ENCODE measurements at regions not wholly inside any gene's neighbourhood (a gene's known extent, or its start where the extent isn't known, plus 50 kb on each side); places are given as distances from the start of the nearest gene placed in this dataset.

DNA sequence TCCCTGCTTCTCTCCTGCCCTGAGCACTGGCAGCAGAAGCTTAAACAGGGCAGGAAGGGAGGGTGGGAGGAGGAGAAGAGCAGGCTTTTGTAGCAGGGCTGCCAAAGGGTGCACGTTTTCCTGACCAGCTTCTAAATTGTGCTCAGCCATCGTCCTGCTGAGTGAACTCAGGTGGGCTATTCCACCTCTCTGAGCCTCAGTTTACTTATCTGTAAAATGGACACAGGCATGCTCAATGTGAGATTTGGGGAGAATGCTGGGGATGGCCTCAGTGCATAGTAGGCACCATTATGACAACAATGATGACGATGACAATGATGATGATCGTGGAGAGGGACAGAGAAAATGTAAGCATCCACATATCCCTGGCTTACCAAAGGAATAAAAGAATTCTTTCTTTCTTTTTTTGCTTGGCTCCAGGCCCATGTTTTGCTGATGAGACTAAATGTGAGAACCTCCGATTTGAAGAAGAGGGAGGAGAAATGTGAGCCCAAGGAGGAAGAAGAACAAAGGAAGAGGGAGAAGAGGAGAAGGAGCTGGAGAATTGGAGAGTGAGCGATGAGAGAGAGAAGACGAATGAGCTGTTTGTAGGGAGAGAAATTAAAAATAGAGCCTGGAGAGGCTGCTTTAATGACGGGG, 105.5 kb upstream of the MYL2 start:
- no peak for DNase-seq (ENCODE audit: low read depth)

DNA sequence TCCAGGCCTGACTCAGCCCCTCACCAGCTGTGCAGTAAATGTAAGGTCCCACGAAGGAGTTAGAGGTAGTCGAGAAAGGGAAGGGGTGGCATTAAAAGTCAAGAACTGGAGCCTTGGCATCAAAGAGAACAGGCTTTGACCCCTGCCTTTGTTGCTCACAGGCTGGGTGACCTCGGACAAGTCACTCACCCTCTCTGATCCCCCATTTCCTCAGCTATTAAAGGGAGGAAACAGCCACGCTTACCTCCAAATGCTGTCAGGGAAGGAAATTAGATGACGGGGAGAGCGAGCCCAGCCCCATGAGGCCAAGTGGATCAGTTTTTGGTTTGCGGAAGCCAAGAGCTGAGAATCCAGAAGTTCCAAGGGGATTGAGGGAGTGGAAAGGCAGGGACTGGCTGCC, 104.9 kb upstream of the MYL2 start:
- no peak for DNase-seq (ENCODE audit: low read depth)

DNA sequence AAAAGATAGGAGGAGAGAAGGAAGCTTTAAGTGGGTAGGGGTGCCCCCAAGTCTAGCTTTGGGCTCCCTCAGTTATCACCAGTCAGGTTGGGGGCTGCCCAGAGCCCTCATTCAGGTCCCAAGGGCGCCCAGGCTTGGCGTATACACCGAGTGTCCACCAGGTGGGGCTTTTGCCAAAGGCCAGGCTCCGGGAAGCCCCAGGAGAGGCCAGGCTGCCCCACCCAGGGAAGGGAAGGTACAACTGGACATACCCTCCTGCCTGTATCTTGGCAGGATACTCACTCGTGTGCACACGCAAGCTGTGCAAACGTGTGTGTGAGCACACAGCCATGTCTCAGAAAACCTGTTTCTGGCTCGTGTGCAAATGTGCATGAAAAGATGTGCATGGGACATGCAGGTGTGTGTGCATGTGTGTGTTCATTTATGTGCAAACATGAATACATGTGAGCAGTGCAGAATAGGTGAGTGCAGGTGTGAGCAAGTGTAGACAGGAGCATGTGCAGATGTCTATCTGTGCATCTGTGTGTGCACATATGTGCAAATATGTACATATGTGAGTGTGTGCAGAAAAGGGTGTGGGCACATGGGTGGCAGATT, 103.9 kb upstream of the MYL2 start:
- peak; percentile 7 for DNase-seq (ENCODE audit: low read depth)

DNA sequence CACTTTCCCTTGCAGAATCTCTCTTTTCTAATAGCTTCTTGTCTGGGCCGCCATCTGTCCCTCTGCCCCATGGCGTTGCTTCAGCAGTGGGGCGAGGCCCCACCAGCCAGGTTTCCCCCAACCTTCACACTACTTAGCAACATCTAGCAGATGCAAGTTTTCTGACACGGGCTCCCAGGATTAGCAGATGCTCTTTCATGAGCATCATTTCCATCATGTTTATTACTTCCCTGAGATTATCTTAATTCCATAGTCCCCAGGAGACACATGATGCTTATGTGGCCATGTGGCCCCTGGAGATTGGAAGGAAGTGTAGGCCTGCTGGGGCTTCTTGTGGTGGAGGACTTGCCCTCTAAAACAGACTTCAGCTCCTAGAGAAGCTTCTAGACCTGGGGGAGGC, 102.0 kb upstream of the MYL2 start:
- DNase-seq (ENCODE audit: low read depth) = no peak

DNA sequence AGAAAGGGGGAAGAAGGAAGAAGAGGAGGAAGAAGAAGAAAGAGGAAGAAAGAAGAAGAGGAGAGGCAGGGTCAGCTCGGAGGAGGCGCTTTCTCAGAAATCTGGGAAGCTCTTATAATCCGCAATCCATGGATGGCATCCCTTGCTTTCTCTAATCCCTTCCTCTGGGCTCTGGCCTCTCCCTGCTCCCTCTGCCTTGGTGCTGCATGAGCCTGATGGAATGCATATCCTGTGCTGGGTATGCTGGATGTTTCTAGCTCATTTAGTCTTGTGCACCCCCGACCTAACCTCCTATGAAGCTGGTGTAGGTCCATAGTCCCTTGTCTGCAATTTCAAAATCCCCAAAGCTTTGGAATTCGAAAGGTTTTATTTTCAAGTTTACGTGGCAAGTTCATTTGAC, 94.2 kb upstream of the MYL2 start:
- no peak for DNase-seq (ENCODE audit: low read depth)

DNA sequence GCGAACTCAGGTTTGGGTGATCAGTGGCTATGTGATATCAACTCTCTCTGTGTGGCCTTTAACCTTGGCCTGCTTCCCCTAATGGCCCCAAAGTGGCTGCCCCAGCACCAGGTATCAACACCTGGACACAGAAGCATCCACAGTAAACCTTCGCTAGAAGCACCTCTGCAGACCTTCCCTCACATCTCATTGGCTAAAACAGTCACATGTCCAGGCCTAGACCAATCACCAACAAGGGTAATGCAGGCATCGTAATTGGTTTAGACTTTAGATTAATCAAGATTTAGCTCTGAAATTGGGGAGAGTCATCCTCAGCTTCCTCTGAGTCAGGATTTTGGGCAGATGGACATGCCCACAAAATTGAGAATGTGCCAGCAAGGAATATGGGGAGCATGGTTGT, 92.5 kb upstream of the MYL2 start:
- no peak for DNase-seq (ENCODE audit: low read depth)

DNA sequence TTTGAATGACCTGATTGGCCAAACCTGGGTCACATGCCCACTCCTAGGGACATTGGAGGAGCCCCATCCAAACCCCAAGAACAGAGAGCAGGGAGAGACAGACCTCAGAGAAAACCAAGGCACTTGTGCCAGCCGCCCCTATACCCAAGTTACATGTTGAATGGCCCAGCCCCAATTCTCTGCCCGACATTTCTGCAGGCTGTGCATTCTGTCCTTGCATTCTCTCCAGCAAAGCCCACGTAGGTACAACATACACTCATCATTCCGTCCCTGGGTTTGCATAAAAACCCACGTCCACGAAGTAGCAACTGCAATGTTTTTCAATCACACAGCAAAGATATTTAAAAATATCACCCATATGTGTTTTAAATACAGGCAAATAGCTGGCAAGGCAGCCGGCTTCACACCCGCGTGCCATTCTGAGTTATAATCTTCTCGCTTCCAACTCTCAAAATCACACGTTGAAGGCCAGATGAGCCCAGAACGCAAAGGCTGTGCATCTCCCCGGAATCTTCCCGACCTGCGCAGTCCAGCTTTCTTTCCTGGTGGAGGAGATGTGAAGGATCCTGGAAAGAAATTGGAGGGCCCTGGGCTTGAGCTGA, 91.7 kb upstream of the MYL2 start:
- no peak for DNase-seq (ENCODE audit: low read depth)

DNA sequence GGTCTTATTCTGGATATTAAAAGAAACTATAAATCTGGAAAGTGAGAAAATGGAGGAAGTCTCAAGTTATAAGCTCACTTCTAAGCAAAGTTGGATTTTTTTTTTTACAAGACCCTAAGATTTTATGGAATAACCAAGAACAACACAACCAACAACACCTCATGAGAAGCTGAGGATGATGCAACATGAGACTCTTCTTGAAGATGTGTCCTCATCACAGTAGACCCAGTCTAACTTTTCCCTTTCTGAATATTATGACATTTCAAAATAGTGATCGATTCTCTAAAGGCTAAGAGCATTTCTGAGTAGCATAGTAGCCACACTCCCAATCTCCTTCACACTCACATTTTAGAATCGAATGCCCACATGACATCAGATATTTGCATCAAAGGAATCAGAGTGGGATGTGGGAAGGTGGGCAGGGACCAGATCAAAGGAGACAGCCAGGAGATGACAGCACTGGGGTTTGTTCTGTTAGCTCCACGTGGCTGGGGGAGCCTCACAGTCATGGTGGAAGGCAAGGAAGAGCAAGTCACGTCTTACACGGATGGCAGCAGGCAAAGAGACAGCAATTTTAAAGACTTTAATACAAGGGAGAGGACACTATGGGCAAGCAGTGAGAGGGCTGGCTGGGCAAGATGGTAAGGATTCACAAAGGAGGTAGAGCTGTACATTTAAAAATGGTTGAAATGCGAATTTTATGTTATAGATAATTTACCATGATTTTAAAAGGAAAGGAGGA, 90.7 kb upstream of the MYL2 start:
- DNase-seq (ENCODE audit: low read depth) = no peak

DNA sequence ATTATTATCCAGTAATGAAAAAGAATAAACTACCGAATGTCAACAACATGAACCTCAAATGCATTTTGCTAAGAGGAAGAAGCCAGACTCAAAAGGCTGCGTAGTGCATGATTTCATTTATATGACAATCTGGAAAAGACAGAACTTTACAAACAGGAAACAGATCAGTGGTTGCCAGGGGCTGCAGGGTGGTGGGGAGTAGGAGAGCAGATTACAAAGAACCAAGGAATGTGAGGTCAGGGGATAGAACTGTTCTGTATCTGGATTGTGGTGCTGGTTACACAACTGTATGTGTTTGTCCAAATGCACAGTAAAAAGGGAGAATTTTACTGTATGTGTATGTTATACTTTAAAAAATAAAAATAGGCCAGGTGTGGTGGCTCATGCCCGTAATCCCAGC, 89.7 kb upstream of the MYL2 start:
- no peak for DNase-seq (ENCODE audit: low read depth)

DNA sequence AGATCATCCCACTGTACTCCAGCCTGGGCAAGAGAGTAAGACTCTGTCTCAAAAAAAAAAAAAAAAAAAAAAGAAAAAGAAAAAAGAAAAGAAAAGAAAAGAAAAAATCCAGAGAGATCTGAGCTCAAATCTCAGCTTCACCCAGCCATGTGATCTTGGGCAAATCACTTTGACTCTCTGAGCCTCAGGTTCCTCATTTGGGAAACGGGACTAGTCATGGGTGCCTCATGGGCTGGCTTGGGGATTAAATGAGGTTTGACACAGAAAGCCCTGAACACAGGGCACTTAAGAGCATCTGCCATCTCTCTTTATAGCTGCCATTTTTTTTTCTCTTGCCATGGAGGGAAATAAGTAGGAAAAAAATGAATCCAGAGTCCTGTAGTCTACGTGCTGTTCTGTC, 86.2 kb upstream of the MYL2 start:
- no peak for DNase-seq (ENCODE audit: low read depth)

DNA sequence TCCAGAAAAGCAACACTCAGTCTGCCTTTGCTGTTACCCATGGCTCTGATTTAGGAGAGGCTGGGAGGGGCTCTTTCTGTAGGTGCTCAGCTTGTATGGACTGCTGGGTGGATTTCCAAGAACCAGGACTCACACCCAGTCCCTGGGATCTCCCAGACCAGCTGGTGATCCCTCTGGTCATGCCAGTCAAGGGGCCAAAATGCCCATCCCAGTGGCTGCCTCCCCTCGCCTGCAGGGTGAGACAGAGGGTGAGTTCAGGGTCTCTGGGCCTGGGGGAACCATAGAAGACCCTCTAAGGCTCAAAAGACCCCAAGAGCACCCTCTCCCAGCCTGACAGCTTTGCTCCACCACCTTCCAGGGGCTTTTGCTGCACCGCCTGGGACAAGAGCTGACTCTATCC, 78.6 kb upstream of the MYL2 start:
- DNase-seq (ENCODE audit: low read depth) = no peak

DNA sequence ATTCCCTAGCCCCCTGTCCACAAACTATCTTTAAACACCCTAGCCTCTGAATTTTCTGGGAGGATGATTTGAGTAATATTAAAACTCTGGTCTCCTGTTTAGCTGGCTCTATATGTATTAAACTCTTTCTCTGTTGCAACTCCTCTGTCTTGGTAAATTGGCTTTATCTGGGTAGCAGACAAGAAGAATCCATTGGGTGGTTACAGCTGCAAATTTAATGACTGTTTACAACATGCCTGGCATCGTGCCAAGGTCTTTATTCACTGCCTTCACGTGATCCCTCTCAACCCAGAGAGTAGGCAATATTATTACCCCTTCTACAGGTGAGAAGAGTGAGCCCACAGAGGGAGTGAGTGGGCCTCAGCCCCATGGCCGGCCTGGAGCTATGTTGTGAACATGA, 77.8 kb upstream of the MYL2 start:
- no peak for DNase-seq (ENCODE audit: low read depth)

DNA sequence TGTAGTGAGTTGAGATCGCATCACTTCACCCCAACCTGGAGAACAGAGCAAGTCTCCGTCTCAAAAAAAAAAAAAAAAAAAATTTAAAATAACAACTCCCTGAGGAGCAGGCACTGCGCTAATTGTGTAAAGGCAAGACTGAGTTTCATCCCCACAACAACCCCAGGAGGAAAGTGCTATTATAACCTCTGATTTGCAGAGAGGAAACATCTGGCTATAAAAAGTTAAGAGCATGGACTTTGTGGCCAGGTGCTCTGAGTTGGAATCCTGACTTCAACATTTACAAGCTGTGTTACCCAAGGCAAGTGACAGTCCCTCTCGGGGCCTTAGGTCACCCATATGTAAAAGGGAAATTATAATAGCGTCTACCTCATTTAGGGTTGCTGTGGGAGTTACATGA, 76.0 kb upstream of the MYL2 start:
- DNase-seq (ENCODE audit: low read depth) = no peak

DNA sequence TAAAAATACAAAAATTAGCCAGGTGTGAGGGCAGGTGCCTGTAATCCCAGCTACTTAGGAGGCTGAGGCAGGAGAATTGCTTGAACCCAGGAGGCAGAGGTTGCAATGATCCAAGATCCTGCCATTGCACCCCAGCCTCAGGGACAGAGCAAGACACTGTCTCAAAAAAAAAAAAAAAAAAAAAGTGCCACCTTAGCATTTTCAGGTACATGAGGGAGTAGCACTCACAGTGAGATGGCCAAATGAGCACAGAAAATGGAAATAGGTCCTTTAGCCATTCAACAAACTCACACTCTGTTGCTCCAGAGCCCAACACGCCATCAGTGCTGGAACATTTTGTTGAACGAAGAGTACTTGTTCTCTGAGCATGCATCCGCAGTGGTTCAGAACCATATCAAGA, 75.2 kb upstream of the MYL2 start:
- DNase-seq (ENCODE audit: low read depth) = no peak

DNA sequence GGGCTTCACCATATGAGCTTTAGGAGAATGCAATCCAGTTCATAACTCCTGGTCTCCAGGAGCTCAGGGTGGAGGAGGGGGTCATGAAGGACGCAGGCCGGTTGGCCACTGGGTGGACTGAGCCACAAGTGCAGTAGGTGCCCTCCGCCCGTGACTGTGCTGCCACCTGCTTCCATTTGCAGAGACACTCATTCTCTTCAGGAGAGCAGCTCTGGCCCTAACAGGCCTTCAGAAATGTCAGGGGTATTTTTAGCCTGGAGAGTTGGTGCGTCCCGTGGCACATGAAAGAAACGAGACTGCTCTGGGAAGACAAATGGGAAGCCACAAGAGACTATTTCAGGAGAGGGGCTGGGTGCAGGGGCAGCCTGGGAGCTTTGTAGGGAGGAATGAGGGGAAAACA, 74.6 kb upstream of the MYL2 start:
- no peak for DNase-seq (ENCODE audit: low read depth)

DNA sequence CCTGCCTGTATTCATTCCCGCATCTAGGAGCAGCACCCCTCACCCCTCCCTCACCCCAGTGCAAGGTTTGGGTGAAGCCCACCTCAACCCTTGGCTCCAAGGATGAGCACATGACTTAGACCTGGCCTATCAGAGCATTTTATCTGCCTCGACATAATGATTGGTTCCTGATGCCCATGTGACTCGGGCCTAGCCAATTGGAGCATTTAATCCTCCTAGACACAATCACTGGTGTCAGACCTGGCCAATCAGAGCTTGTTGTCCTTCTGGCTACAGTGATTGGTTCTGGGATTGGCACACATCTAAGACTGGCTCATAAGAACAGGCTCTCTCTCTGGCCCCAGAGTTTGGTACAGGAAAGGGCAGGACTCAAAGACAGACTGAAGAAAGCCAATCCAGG, 73.1 kb upstream of the MYL2 start:
- DNase-seq (ENCODE audit: low read depth) = no peak

DNA sequence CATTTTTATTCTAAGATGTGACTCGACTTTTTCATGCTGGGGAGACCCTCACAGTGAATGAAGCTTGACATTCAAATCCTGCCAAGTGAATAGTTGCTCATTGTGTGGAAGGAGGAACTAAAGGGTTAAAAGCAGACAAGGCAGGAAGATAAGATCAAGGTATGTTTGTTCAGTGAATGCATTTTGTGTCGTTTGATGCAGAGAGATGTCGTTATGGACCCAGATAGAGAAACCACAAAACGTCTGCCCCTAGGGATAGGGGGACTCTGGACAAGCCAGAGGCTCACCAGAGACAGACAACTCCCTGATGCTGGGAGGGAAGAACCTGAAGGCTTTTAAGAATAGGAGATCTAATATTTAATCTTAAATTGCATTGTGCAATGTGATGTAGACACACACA, 72.5 kb upstream of the MYL2 start:
- no peak for DNase-seq (ENCODE audit: low read depth)

DNA sequence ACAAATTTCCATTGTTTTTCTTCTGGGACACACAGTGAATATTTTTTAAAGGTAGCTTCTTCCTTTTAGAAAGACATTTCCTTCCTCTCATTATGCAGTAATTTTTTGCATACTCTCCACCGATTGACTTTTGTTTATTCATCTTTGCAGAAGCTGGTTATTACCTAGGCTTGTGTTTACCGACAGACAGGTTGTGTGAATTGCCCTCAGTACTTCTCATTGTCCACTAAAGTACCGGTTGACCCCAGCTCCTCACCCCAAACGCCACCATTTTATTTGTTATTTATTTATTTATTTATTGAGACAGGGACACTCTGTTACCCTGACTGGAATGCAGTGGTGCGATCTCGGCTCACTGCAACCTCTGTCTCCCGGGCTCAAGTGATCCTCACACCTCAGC, 63.4 kb upstream of the MYL2 start:
- no peak for DNase-seq (ENCODE audit: low read depth)

DNA sequence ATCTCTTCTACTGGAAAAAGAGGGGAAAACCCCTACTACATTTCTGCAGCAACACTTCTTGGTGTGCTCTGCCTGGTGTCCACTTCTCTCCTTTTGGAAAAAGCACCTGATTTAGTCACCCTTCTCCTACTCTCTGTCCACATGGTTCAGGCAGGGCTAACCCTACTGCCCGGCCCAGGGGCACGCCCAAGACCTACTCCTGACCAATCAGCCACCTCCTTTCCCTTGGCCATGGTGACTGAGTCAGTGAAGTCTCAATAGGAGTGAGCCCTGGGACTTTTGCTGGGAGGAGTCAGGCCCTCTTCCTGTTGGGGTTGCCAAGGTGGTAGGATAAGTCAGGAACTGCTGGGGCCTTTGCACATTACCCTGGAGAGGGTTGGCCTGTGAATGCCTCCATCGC, 52.5 kb upstream of the MYL2 start:
- no peak for DNase-seq (ENCODE audit: low read depth)

DNA sequence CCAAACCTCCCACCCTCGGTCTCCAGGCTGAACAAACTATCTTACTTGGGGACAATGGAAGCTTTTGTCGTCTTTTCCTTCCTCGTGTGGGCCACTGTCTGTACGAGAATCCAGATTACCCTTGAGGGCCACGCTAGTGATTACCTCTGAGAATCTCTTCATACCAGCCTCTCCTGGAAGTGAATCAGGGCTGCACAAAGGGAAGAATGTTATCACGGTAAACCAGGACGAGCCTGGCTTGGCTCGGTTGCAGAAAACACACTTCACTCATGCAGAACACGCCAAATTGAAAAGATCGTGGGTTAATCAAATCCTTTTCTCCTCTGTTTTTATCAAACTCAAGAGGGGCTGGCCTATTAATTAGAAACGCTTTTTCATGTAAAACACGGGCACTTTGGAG, 51.6 kb upstream of the MYL2 start:
- no peak for DNase-seq (ENCODE audit: low read depth)

DNA sequence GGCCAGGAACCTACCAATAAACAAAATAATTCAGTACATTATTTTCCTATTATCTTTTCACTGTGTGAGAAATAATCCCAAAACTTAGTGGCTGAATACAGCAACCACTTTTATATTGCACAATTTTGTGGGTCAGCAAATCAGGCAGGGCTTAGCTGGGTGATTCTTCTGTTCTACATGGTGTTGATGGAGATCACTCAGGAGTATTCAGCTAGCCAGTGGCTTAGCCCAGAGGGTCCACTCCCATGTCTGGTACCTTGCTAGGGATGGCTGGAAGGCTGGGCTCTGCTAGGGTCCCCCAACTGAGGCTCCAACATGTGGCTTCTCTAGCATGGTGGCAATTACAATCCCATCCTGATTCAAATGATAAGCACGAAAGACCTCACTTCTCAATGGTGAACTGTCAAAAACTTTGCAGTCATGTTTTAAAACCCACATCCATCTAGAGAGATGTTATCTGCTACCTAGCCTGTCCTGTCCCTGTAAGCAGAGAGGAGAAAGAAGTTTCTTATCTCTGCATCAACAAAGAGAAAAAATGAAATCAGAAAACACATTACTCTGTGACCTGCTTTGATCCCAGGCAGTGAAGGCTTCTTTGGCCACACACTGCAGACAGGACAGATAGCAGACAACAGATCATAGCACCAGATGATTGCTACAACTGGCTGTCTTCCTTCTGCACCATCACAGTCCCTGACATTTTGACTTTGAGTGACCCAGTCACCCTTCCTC, 51.0 kb upstream of the MYL2 start:
- no peak for DNase-seq (ENCODE audit: low read depth)

Measured in LHCN-M2 (cell line).